Keratinocyte (primary cell): ENCODE measurements at regions not wholly inside any gene's neighbourhood (a gene's known extent, or its start where the extent isn't known, plus 50 kb on each side); places are given as distances from the start of the nearest gene placed in this dataset.

Experiments
- DNase-seq: peaks from one replicate; pipeline ENCODE4 v3.0.0-alpha.2; 2011; ENCODE audit warnings: low read depth, missing footprints, low spot score
- FAIRE-seq: peaks from 2 replicates; lab custom pipeline; 2011; peaks lifted over from hg19 to GRCh38; lab: Jason Lieb, UNC
- H2AFZ ChIP-seq: 2 replicates; pipeline ENCODE4 v1.6.0; 2012; ENCODE audit warnings: low read length, control low read depth, inconsistent platforms; ENCODE audit not compliant: control insufficient read depth
- H3K27ac ChIP-seq: 2 replicates; pipeline ENCODE4 v1.5.1; 2011; ENCODE audit warnings: low read length; ENCODE audit not compliant: control insufficient read depth, insufficient read depth
- H3K27me3 ChIP-seq: 3 replicates; pipeline ENCODE4 v1.6.0; 2011; ENCODE audit warnings: low read length; ENCODE audit not compliant: control insufficient read depth, insufficient read depth; ENCODE audit errors: extremely low read depth
- H3K36me3 ChIP-seq, 2 experiments: 2 replicates in 1 of 2; 3 replicates in 1 of 2; pipeline ENCODE4 v1.5.1; 2011; ENCODE audit warnings: low read length in 2 of 2, mild to moderate bottlenecking in 1 of 2; ENCODE audit not compliant: control insufficient read depth in 2 of 2, insufficient read depth in 2 of 2; ENCODE audit errors: extremely low read depth in 1 of 2
- H3K4me1 ChIP-seq: 3 replicates; pipeline ENCODE4 v1.5.1; 2011; ENCODE audit warnings: low read length; ENCODE audit not compliant: control insufficient read depth, insufficient read depth; ENCODE audit errors: extremely low read depth
- H3K4me2 ChIP-seq: 3 replicates; pipeline ENCODE4 v1.6.0; 2011; ENCODE audit warnings: low read depth, low read length; ENCODE audit not compliant: control insufficient read depth, insufficient read depth; ENCODE audit errors: extremely low read depth
- H3K4me3 ChIP-seq, 3 experiments: fragments of 200-600 bp in 1 of 3; sonication (generic) in 1 of 3; 2 replicates in 2 of 3; 3 replicates in 1 of 3; pipeline ENCODE4 v1.5.1; 2011 to 2016; ENCODE audit warnings: low read length in 3 of 3, mild to moderate bottlenecking in 3 of 3, control low read depth in 2 of 3, inconsistent platforms in 1 of 3, low read depth in 1 of 3, mixed read lengths in 1 of 3, mixed run types in 1 of 3, moderate library complexity in 1 of 3; ENCODE audit not compliant: control insufficient read depth in 2 of 3, insufficient read depth in 2 of 3; ENCODE audit errors: extremely low read depth in 1 of 3
- H3K79me2 ChIP-seq: 2 replicates; pipeline ENCODE4 v1.6.0; 2012; ENCODE audit warnings: low read length; ENCODE audit not compliant: control insufficient read depth, insufficient read depth
- H3K9ac ChIP-seq: 3 replicates; pipeline ENCODE4 v1.6.0; 2011; ENCODE audit warnings: low read length; ENCODE audit not compliant: control insufficient read depth, insufficient read depth; ENCODE audit errors: extremely low read depth
- H3K9me1 ChIP-seq: 3 replicates; pipeline ENCODE4 v1.6.0; 2011; ENCODE audit warnings: low read length; ENCODE audit not compliant: control insufficient read depth, insufficient read depth; ENCODE audit errors: extremely low read depth
- H3K9me3 ChIP-seq: 2 replicates; pipeline ENCODE4 v1.5.1; 2012; ENCODE audit warnings: low read depth, low read length; ENCODE audit not compliant: control insufficient read depth
- H4K20me1 ChIP-seq: 3 replicates; pipeline ENCODE4 v1.6.0; 2011; ENCODE audit warnings: low read length; ENCODE audit not compliant: control insufficient read depth, insufficient read depth; ENCODE audit errors: extremely low read depth
- EZH2 ChIP-seq: IDR thresholded peaks from one replicate; pipeline ENCODE4 v1.6.1; 2012; ENCODE audit warnings: inconsistent platforms, mild to moderate bottlenecking, low read length, moderate library complexity
- dilution Hi-C: fragments of 300-500 bp; cut with MboI; formaldehyde crosslinking; loops from one replicate; pipeline ENCODE4 v1.7.0; 2020; ENCODE audit warnings: low sequenced_read_pairs; ENCODE audit not compliant: extremely low pct_ligation_motif_present
- TF ChIP-seq, protein P1 (sequence below), 3 experiments: IDR thresholded peaks in 1 of 3; conservative IDR thresholded peaks in 1 of 3; optimal IDR thresholded peaks in 1 of 3; 2 replicates in 2 of 3; 3 replicates in 1 of 3; pipeline versions ENCODE3 to v1.5.1; 2011; ENCODE audit warnings: low read length in 3 of 3, mild to moderate bottlenecking in 3 of 3, moderate library complexity in 2 of 3, control low read depth in 1 of 3, inconsistent platforms in 1 of 3; ENCODE audit not compliant: insufficient read depth in 2 of 3; ENCODE audit errors: extremely low read depth in 1 of 3

DNA sequence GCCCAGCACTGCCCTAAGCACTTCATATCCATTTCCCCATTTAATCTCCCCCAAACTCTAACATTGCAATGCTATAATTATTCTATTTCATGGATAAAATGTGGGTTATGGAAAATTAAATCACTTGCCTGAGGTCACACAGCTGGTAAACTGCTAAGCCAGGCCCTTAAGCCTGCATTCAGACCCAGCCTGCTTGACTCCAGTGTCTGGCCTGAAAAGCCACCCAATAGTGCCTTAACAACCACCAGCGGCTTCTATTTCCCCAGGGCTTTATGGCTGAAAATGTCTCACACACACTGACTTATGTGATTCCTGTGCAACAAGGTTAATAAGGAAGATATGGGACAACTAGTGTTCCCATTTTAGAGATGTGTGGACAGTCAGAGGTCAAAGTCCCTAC, 178.5 kb upstream of the SNX19 start:
- H3K9me3 ChIP-seq: no peaks in the 10 kb centered on the region
- H2AFZ ChIP-seq: no peak overlapping the region
- no peak overlapping the region for H3K9ac ChIP-seq
- no peak for DNase-seq
- FAIRE-seq: no peak
- dilution Hi-C loops: no loop called here
- peaks cover 4% of the 10 kb centered on the region for H3K4me1 ChIP-seq
- H3K27ac ChIP-seq: no peak overlapping the region
- no peaks in the 10 kb centered on the region for H3K36me3 ChIP-seq
- H3K9me1 ChIP-seq: no peaks in the 10 kb centered on the region
- TF ChIP-seq, protein P1, sequence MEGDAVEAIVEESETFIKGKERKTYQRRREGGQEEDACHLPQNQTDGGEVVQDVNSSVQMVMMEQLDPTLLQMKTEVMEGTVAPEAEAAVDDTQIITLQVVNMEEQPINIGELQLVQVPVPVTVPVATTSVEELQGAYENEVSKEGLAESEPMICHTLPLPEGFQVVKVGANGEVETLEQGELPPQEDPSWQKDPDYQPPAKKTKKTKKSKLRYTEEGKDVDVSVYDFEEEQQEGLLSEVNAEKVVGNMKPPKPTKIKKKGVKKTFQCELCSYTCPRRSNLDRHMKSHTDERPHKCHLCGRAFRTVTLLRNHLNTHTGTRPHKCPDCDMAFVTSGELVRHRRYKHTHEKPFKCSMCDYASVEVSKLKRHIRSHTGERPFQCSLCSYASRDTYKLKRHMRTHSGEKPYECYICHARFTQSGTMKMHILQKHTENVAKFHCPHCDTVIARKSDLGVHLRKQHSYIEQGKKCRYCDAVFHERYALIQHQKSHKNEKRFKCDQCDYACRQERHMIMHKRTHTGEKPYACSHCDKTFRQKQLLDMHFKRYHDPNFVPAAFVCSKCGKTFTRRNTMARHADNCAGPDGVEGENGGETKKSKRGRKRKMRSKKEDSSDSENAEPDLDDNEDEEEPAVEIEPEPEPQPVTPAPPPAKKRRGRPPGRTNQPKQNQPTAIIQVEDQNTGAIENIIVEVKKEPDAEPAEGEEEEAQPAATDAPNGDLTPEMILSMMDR (optimal IDR thresholded peaks at IDR 0.05 in 1 of 3, IDR thresholded peaks at IDR 0.05 in 1 of 3, conservative IDR thresholded peaks at IDR 0.05 in 1 of 3; ENCODE audit: extremely low read depth in 1 of 3, insufficient read depth in 2 of 3, low read length in 3 of 3): no peak
- TF ChIP-seq EZH2: no peak
- no peak overlapping the region for H3K4me2 ChIP-seq
- no peak overlapping the region for H3K4me3 ChIP-seq
- H3K79me2 ChIP-seq: no peaks in the 10 kb centered on the region
- no peaks in the 10 kb centered on the region for H4K20me1 ChIP-seq
- no peaks in the 10 kb centered on the region for H3K27me3 ChIP-seq

DNA sequence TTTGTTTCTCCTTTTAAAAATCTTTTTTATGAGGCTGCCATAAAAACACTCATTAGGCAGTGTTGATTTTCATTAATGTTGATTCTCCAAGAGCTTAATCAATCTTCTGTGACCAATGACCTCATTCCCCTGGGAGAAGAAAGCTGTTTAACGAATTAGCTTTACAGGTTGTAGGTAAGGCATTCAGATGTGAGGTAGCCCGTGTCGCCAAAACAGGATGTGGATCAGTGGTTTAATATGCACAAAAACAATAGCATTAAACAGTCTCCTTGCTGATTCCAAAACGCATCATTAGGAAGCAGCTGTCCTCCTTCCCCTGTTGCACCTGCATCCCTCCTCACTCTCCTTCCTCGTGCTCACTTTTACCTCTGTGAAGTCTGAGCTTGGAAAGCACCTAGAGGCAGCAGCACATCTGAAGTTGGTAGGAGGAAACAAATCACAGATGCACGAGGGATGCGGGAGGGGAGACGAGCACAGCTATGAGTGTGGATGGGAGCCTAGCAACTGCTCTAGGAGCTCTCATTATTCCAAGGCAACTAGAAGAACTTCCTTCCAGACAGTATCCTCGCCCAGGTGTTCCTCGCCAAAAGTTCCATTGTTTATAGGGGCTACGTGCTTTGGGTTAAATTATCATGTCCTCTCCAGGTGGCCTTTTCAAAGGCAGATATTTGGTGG, 179.4 kb upstream of the SNX19 start:
- Histone ChIP-seq H3K4me1 (peaks cover 4% of the 10 kb centered on the region), H3K9me3 (no peaks in the 10 kb centered on the region), H3K36me3 (no peaks in the 10 kb centered on the region), H4K20me1 (no peaks in the 10 kb centered on the region), H3K4me2 (no peak overlapping the region), H3K27me3 (no peaks in the 10 kb centered on the region), H3K27ac (no peak overlapping the region), H3K9me1 (no peaks in the 10 kb centered on the region), H3K4me3 (no peak overlapping the region), H2AFZ (no peak overlapping the region), H3K9ac (no peak overlapping the region), H3K79me2 (no peaks in the 10 kb centered on the region)
- no peak for FAIRE-seq
- dilution Hi-C loops: no loop called here
- DNase-seq: no peak
- TF ChIP-seq, protein P1 (optimal IDR thresholded peaks at IDR 0.05 in 1 of 3, IDR thresholded peaks at IDR 0.05 in 1 of 3, conservative IDR thresholded peaks at IDR 0.05 in 1 of 3; ENCODE audit: extremely low read depth in 1 of 3, insufficient read depth in 2 of 3, low read length in 3 of 3): no peak
- TF ChIP-seq EZH2: no peak
